ENCODE measurements at regions not wholly inside any gene's neighbourhood (a gene's known extent, or its start where the extent isn't known, plus 50 kb on each side); places are given as distances from the start of the nearest gene placed in this dataset.

- Histone ChIP-seq H3K4me2 (ENCODE audit: low read depth, low read length, poor library complexity, severe bottlenecking) (no peak overlapping the region), H3F3A (ENCODE audit: insufficient read depth) (no peaks in the 10 kb centered on the region), H3K9me3 (ENCODE audit: insufficient read depth, low read length) (no peaks in the 10 kb centered on the region), H3K9ac (ENCODE audit: low read length) (no peak overlapping the region), H3K79me2 (ENCODE audit: insufficient read depth, low read length) (no peaks in the 10 kb centered on the region), H3K36me3 (ENCODE audit: low read length) (no peaks in the 10 kb centered on the region), H3K9me2 (replicated peaks; ENCODE audit: insufficient read depth, low read length) (no peaks in the 10 kb centered on the region), H3K27me3 (ENCODE audit: low read length) (no peaks in the 10 kb centered on the region), H3K27ac (ENCODE audit: low read depth, low read length) (no peak overlapping the region), H2AFZ (ENCODE audit: low read depth, low read length, severe bottlenecking) (no peak overlapping the region), H3K4me3 (ENCODE audit: insufficient read depth, low read length, poor library complexity, severe bottlenecking) (no peak overlapping the region), H4K20me1 (ENCODE audit: low read depth, low read length) (no peaks in the 10 kb centered on the region)
- TF ChIP-seq EZH2phosphoT487 (conservative IDR thresholded peaks at IDR 0.05; ENCODE audit: low read length) (no peak), CTCF (IDR thresholded peaks at IDR 0.05; ENCODE audit: insufficient read depth, low read length, poor library complexity, severe bottlenecking) (no peak)
These were observed 104.6 kb upstream of the LIMCH1 start for GRCh38 chr4:41433361-41433760.

GRCh38 chr4:41435510-41435909, 102.4 kb upstream of the LIMCH1 start:
- no peak for TF ChIP-seq EZH2phosphoT487 (conservative IDR thresholded peaks at IDR 0.05; ENCODE audit: low read length)
- TF ChIP-seq CTCF (IDR thresholded peaks at IDR 0.05; ENCODE audit: insufficient read depth, low read length, poor library complexity, severe bottlenecking), result no peak
- no peaks in the 10 kb centered on the region for H4K20me1 ChIP-seq (ENCODE audit: low read depth, low read length)
- H3K4me3 ChIP-seq (ENCODE audit: insufficient read depth, low read length, poor library complexity, severe bottlenecking), result no peak overlapping the region
- no peaks in the 10 kb centered on the region for H3K27me3 ChIP-seq (ENCODE audit: low read length)
- no peaks in the 10 kb centered on the region for H3K79me2 ChIP-seq (ENCODE audit: insufficient read depth, low read length)
- no peak overlapping the region for H2AFZ ChIP-seq (ENCODE audit: low read depth, low read length, severe bottlenecking)
- no peak overlapping the region for H3K9ac ChIP-seq (ENCODE audit: low read length)
- no peak overlapping the region for H3K4me2 ChIP-seq (ENCODE audit: low read depth, low read length, poor library complexity, severe bottlenecking)
- H3F3A ChIP-seq (ENCODE audit: insufficient read depth), result no peaks in the 10 kb centered on the region
- no peaks in the 10 kb centered on the region for H3K36me3 ChIP-seq (ENCODE audit: low read length)
- H3K27ac ChIP-seq (ENCODE audit: low read depth, low read length), result no peak overlapping the region
- H3K9me2 ChIP-seq (replicated peaks; ENCODE audit: insufficient read depth, low read length), result no peaks in the 10 kb centered on the region
- no peaks in the 10 kb centered on the region for H3K9me3 ChIP-seq (ENCODE audit: insufficient read depth, low read length)

- Histone ChIP-seq H3F3A (ENCODE audit: insufficient read depth) (no peaks in the 10 kb centered on the region), H3K9me3 (ENCODE audit: insufficient read depth, low read length) (no peaks in the 10 kb centered on the region), H3K27ac (ENCODE audit: low read depth, low read length) (no peak overlapping the region), H3K79me2 (ENCODE audit: insufficient read depth, low read length) (no peaks in the 10 kb centered on the region), H3K4me3 (ENCODE audit: insufficient read depth, low read length, poor library complexity, severe bottlenecking) (no peak overlapping the region), H4K20me1 (ENCODE audit: low read depth, low read length) (no peaks in the 10 kb centered on the region), H3K9me2 (replicated peaks; ENCODE audit: insufficient read depth, low read length) (no peaks in the 10 kb centered on the region), H3K27me3 (ENCODE audit: low read length) (no peaks in the 10 kb centered on the region), H2AFZ (ENCODE audit: low read depth, low read length, severe bottlenecking) (no peak overlapping the region), H3K4me2 (ENCODE audit: low read depth, low read length, poor library complexity, severe bottlenecking) (no peak overlapping the region), H3K9ac (ENCODE audit: low read length) (no peak overlapping the region), H3K36me3 (ENCODE audit: low read length) (no peaks in the 10 kb centered on the region)
- no peak for TF ChIP-seq CTCF (IDR thresholded peaks at IDR 0.05; ENCODE audit: insufficient read depth, low read length, poor library complexity, severe bottlenecking)
- no peak for TF ChIP-seq EZH2phosphoT487 (conservative IDR thresholded peaks at IDR 0.05; ENCODE audit: low read length)
These were observed 101.5 kb upstream of the LIMCH1 start for GRCh38 chr4:41436419-41436818.
